Esophagus (tissue), 2 donors: ENCODE measurements at regions not wholly inside any gene's neighbourhood (a gene's known extent, or its start where the extent isn't known, plus 50 kb on each side); places are given as distances from the start of the nearest gene placed in this dataset.

Experiments used
- H3K27ac ChIP-seq, 2 donors: one replicate each; pipeline ENCODE4 v1.5.1; 2013; ENCODE audit warnings: low read depth in 2 of 2, mild to moderate bottlenecking in 2 of 2, inconsistent platforms in 1 of 2, low read length in 1 of 2, moderate library complexity in 1 of 2
- H3K27me3 ChIP-seq, 2 donors: one replicate each; pipeline ENCODE4 v1.6.1; 2013; ENCODE audit warnings: low read length in 2 of 2, control low read depth in 1 of 2, mild to moderate bottlenecking in 1 of 2; ENCODE audit not compliant: insufficient read depth in 2 of 2, control insufficient read depth in 1 of 2
- H3K36me3 ChIP-seq, 2 donors: one replicate each; pipeline ENCODE4 v1.6.1; 2013; ENCODE audit warnings: low read length in 1 of 2; ENCODE audit not compliant: control insufficient read depth in 2 of 2, insufficient read depth in 2 of 2
- H3K4me1 ChIP-seq, 2 donors: one replicate each; pipeline ENCODE4 v1.6.1; 2013; ENCODE audit warnings: low read length in 1 of 2; ENCODE audit not compliant: control insufficient read depth in 2 of 2, insufficient read depth in 2 of 2
- H3K4me3 ChIP-seq, 2 donors: one replicate each; pipeline ENCODE4 v1.5.1; 2013; ENCODE audit warnings: low read length in 2 of 2, mild to moderate bottlenecking in 2 of 2, low read depth in 1 of 2, moderate library complexity in 1 of 2
- H3K9me3 ChIP-seq, 2 donors: one replicate each; pipeline ENCODE4 v1.6.1; 2013; ENCODE audit warnings: mild to moderate bottlenecking in 2 of 2, low read depth in 1 of 2, low read length in 1 of 2, moderate library complexity in 1 of 2; ENCODE audit not compliant: control insufficient read depth in 2 of 2, insufficient read depth in 1 of 2
- WGBS, 2 donors: extraction: QIAGEN DNeasy Blood & Tissue Kit; methylation state at CpG; one replicate each; pipeline ENCODE4 v1.1.7; 2013; 5-methylcytosine and 5-hydroxymethylcytosine counted together
- donor health status: healthy with polysubstance abuse.
- donor health status: Bipolar disorder and iron deficiency.

DNA sequence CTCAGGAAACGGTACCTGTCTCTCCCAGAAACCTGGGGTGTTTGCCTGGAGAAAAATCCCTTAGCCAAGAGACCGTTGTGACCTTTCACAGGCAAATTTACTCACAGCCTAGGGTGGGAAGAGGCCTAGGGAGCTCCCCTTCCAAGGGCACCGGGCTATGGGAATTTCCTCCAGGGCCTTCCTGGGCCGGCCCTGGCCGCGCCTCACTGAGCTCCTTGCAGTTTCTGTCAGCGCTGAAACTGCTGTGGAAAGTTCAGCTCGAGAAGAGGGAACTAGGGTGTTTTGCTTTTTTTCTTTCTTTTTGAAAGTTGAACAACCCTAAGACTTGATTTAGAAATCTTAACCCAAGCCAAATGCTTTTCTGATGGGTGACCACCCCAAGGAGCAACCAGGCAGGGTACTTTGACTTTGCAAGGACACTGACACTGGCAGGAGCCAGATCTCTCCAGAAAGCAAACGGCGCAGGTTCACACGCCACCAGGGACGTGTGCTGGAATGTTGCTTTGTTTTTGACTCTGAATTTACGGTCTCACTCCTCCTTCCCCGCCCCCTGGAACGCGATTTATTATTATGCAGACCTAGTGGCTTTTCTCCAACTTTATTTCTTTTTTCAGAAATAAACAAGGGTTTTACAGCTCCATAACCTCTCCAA lies 229.6 kb upstream of the JUN start:
- H3K27ac ChIP-seq = peak overlapping the region; percentile 76 to 92
- H3K4me1 ChIP-seq = peaks cover 4% of the 10 kb centered on the region in 2 donors
- H3K27me3 ChIP-seq = no peaks in the 10 kb centered on the region
- H3K4me3 ChIP-seq = no peak overlapping the region
- H3K9me3 ChIP-seq = no peaks in the 10 kb centered on the region
- H3K36me3 ChIP-seq = no peaks in the 10 kb centered on the region
- 21 to 29% methylated on average over 16 of the region's 16 CpGs for WGBS, 2 donors

- Histone ChIP-seq H3K27ac (no peak overlapping the region), H3K4me1 (peaks cover 4% of the 10 kb centered on the region in 2 donors), H3K36me3 (no peaks in the 10 kb centered on the region), H3K9me3 (no peaks in the 10 kb centered on the region), H3K4me3 (no peak overlapping the region), H3K27me3 (no peaks in the 10 kb centered on the region)
- 32 to 41% methylated on average over 3 of the region's 3 CpGs for WGBS, 2 donors
Measured at GRCh38 chr1:59013928-59014279, 230.1 kb upstream of the JUN start.

GRCh38 chr1:59014827-59015226 lies 231.0 kb upstream of the JUN start:
- no peak overlapping the region for H3K27ac ChIP-seq
- no peaks in the 10 kb centered on the region for H3K9me3 ChIP-seq
- H3K36me3 ChIP-seq = no peaks in the 10 kb centered on the region
- no peak overlapping the region for H3K4me3 ChIP-seq
- WGBS, 2 donors = 95 to 97% methylated on average over 2 of the region's 2 CpGs
- peaks cover 4 to 7% of the 10 kb centered on the region in 2 donors for H3K4me1 ChIP-seq
- H3K27me3 ChIP-seq = no peaks in the 10 kb centered on the region

DNA sequence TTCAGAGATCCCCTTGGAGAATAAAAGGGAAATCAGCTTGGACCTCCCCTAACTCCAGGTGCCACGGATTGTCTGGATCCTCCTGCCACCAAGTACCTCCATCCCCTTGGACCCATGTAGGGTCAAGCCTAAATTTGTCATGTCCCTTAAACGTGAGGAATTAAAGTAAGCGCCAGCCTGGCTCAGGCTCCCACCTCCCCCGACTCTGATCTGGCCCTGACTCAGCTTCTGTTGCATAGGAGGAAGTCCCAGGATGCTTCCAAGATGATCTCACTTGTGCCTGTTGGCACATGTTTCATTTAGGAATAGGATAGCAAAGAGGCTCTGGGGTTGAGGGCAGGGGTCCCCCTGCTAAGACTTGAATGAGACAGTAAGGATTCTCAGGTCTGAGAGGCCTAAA lies 231.9 kb upstream of the JUN start:
- Histone ChIP-seq H3K9me3 (no peaks in the 10 kb centered on the region), H3K27me3 (no peaks in the 10 kb centered on the region), H3K4me1 (peaks cover 4 to 7% of the 10 kb centered on the region in 2 donors), H3K36me3 (no peaks in the 10 kb centered on the region), H3K4me3 (no peak overlapping the region), H3K27ac (no peak overlapping the region)
- WGBS, 2 donors = 43 to 51% methylated on average over 4 of the region's 4 CpGs

- H3K4me3 ChIP-seq = no peak overlapping the region
- no peaks in the 10 kb centered on the region for H3K36me3 ChIP-seq
- H3K27me3 ChIP-seq = no peaks in the 10 kb centered on the region
- H3K4me1 ChIP-seq = peaks cover 4 to 7% of the 10 kb centered on the region in 2 donors
- WGBS, 2 donors = 90 to 97% methylated on average over 2 of the region's 2 CpGs
- no peaks in the 10 kb centered on the region for H3K9me3 ChIP-seq
- no peak overlapping the region for H3K27ac ChIP-seq
Measured at GRCh38 chr1:59016390-59016789, 232.5 kb upstream of the JUN start.

- H3K27me3 ChIP-seq = no peaks in the 10 kb centered on the region
- no peak overlapping the region for H3K27ac ChIP-seq
- 86 to 88% methylated on average over 8 of the region's 8 CpGs for WGBS, 2 donors
- peaks cover 4 to 7% of the 10 kb centered on the region in 2 donors for H3K4me1 ChIP-seq
- H3K9me3 ChIP-seq = no peaks in the 10 kb centered on the region
- no peaks in the 10 kb centered on the region for H3K36me3 ChIP-seq
- no peak overlapping the region for H3K4me3 ChIP-seq
Measured at GRCh38 chr1:59017501-59018231, 233.8 kb upstream of the JUN start.

DNA sequence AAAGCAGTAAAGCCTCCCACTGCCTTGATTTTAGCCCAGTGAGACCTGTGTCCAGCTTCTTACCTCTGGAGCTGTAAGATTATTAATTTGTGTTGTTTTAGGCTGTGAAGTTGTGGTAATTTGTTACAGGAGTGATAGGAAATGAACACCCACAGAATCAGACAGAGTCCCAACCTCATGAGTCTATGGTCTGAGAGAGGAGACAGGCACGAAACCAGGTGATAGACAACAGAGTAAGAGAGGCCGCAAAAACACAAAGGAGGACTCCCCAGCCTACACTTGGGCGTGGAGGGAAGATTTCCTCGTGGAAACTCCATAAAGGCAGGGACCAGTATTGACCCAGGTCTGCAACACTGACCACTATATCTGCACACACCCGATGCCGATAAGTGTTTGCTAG lies 234.6 kb upstream of the JUN start:
- Histone ChIP-seq H3K27ac (no peak overlapping the region), H3K9me3 (no peaks in the 10 kb centered on the region), H3K4me3 (no peak overlapping the region), H3K36me3 (no peaks in the 10 kb centered on the region), H3K27me3 (no peaks in the 10 kb centered on the region), H3K4me1 (peaks cover 2 to 7% of the 10 kb centered on the region in 2 donors)
- WGBS, 2 donors = 88 to 93% methylated on average over 6 of the region's 6 CpGs

- H3K27me3 ChIP-seq = no peaks in the 10 kb centered on the region
- no peak overlapping the region for H3K4me3 ChIP-seq
- H3K9me3 ChIP-seq = no peaks in the 10 kb centered on the region
- H3K27ac ChIP-seq = no peak overlapping the region
- peaks cover 2 to 7% of the 10 kb centered on the region in 2 donors for H3K4me1 ChIP-seq
- WGBS, 2 donors = 73 to 82% methylated on average over 7 of the region's 7 CpGs
- no peaks in the 10 kb centered on the region for H3K36me3 ChIP-seq
Measured at GRCh38 chr1:59018860-59019259, 235.0 kb upstream of the JUN start.

DNA sequence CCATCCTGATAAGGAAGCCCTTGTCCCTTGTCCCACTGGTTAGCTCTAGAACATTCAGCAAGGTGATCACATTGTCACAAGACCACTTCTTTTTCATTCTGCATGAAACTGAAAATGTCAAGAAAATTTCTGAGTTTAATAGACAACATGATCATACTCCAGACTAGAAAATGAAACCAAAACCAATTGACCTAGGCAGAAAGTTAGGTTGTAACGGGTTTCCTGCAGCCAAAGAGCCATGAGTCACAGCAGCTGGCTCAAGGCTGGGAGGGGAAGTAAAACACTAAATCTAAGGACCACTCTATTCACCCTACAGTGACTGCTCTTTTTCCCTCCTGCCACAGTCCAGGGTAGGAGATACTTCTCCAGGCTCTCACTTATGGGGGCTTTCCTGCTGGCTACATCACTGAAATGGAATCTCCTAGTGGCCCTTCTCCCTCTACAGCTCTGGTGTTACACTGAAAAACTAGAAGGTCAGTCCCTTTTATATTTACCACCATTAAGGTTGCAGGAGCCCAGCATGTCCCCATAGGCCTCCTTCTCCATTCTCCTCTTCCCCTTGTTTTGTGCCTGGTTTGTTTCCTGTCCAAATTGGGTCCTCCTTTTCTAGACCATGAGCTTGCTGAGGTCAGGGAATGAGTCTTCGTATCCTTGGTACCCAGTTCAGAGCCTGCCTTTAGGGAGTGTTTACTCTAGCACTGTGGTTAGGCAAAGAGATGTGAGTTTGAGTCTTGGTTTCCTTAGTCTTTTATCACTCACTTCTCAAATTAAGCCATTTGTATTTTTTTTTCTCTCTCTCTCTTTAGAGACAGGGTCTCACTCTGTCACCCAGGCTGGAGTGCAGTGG lies 236.5 kb upstream of the JUN start:
- Histone ChIP-seq H3K27ac (peak overlapping the region; percentile 57 to 80), H3K36me3 (no peaks in the 10 kb centered on the region), H3K27me3 (no peaks in the 10 kb centered on the region), H3K4me3 (no peak overlapping the region), H3K9me3 (no peaks in the 10 kb centered on the region), H3K4me1 (peaks cover 2 to 6% of the 10 kb centered on the region in 2 donors)
- WGBS, 2 donors = 39 to 43% methylated on average over 2 of the region's 2 CpGs
